Testis (tissue), 2 donors: ENCODE measurements at regions not wholly inside any gene's neighbourhood (a gene's known extent, or its start where the extent isn't known, plus 50 kb on each side); places are given as distances from the start of the nearest gene placed in this dataset.

ENCODE experiments used
- CTCF ChIP-seq, 3 experiments: fragments of 450-650 bp in 2 of 3; fragments of 200-600 bp in 1 of 3; sonication (generic) in 1 of 3; IDR thresholded peaks; one replicate each; pipeline ENCODE4 v1.5.1; 2016 to 2019; ENCODE audit warnings: antibody characterized with exemption in 3 of 3, mild to moderate bottlenecking in 2 of 3, moderate library complexity in 1 of 3
- POLR2A ChIP-seq: fragments of 450-650 bp; IDR thresholded peaks from one replicate; pipeline ENCODE4 v1.6.1; 2017; ENCODE audit warnings: antibody characterized with exemption, mild to moderate bottlenecking, moderate library complexity

- TF ChIP-seq POLR2A: no peak
- no peak for TF ChIP-seq CTCF (IDR thresholded peaks at IDR 0.05)
Measured at GRCh38 chr13:80962173-80962572, 621.2 kb upstream of the SPRY2 start.
